ENCODE measurements at regions not wholly inside any gene's neighbourhood (a gene's known extent, or its start where the extent isn't known, plus 50 kb on each side); places are given as distances from the start of the nearest gene placed in this dataset.

GRCh38 chr4:13174001-13174400 is 310.1 kb downstream of the RAB28 start (continued):
- no peak for TF ChIP-seq SAP30 (IDR thresholded peaks at IDR 0.05; ENCODE audit: insufficient read depth, insufficient replicate concordance, low read length)
- TF ChIP-seq ATF2 (IDR thresholded peaks at IDR 0.05; ENCODE audit: low read length): no peak
- no peak for TF ChIP-seq RNF2 (IDR thresholded peaks at IDR 0.05; ENCODE audit: borderline replicate concordance, low read depth, low read length, missing control alignments, poor library complexity, severe bottlenecking)
- TF ChIP-seq BCL11A (IDR thresholded peaks at IDR 0.05; ENCODE audit: low read depth in 2 of 2, low read length in 2 of 2): no peak
- TF ChIP-seq FOSL1 (IDR thresholded peaks at IDR 0.05; ENCODE audit: insufficient read depth, low read depth, low read length): no peak
- no peak for TF ChIP-seq RXRA (IDR thresholded peaks at IDR 0.05; ENCODE audit: insufficient read depth, low read depth, low read length)
